ENCODE measurements at regions not wholly inside any gene's neighbourhood (a gene's known extent, or its start where the extent isn't known, plus 50 kb on each side); places are given as distances from the start of the nearest gene placed in this dataset.

DNA sequence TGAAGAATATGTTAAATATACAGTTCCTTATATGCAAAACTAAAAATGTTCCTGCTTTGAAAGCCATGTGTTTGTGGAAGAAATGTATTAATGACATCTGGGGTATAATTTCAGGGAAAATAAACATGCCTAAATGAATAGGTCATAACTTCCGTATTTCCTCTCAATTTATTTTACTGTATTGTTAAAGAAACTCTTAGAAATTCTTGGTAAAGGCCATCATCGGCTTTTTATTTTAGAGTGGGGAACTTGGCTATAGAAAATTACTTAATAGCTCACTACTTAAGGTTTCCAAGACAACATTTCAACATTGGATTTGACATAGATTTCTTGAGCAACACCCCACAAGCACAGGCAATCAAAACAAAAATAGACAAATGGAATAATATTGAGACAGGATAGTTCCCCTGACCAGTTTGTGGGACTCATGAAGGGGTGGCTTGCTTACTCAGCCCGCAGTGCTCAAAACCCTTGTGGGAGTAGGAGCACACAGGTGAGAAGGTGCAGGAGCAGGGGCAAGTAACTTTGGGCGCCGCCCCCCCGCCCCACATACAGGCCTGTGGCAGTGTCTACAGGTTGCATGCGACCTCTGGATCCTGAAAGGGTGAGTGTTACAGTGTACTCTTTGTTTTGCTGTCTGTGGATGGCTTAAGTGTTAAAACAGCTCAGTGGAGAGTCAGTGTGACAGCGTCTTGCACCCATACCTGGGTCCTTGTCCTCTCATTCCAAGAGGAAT, 891.4 kb upstream of the C9orf72 start:
- BruUV-seq (replicated peaks), result no TSS peak
- no peaks in the 10 kb centered on the region for H3K36me3 ChIP-seq (ENCODE audit: control insufficient read depth in 2 of 2, extremely low read depth in 1 of 2, insufficient read depth in 2 of 2, low read length in 2 of 2)
- dilution Hi-C loops (cut with MboI; ENCODE audit: extremely low pct_ligation_motif_present, low sequenced_read_pairs), result no loop called here

DNA sequence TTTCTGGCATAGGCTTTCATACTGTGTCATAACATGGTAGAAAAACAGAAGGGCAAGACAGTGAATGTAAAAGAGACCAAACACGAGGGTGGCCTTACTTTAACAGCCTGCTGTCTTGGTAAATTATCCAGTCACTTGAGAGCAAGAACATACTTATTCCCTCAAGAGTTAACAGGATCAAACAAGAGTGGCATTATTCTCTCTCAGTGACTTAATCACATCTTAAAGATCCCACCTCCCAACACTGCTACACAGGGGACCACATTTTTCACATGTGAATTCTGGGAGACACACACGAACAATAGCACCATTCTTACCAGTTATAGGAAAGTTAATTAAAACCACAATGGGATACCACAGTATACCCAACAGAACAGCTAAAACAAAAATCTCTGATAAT, 898.0 kb upstream of the C9orf72 start:
- Histone ChIP-seq H3K27me3 (ENCODE audit: control insufficient read depth in 2 of 2, insufficient read depth in 2 of 2, low read length in 2 of 2) (no peaks in the 10 kb centered on the region), H4K20me1 (replicated peaks; ENCODE audit: control insufficient read depth, extremely low read depth, insufficient read depth, low read length) (no peaks in the 10 kb centered on the region), H3K4me3 (replicated peaks in 1 of 3; ENCODE audit: insufficient read depth in 1 of 3, low read depth in 1 of 3, low read length in 3 of 3) (no peak overlapping the region), H3K4me2 (ENCODE audit: insufficient read depth, low read length) (no peak overlapping the region), H2AFZ (ENCODE audit: low read depth, low read length) (no peak overlapping the region), H3K9me3 (replicated peaks; ENCODE audit: control insufficient read depth, insufficient read depth, low read length) (no peaks in the 10 kb centered on the region), H3K36me3 (ENCODE audit: control insufficient read depth in 2 of 2, extremely low read depth in 1 of 2, insufficient read depth in 2 of 2, low read length in 2 of 2) (no peaks in the 10 kb centered on the region), H3K27ac (ENCODE audit: insufficient read depth, low read depth, low read length) (no peak overlapping the region), H3K79me2 (ENCODE audit: control insufficient read depth, insufficient read depth, low read length) (no peaks in the 10 kb centered on the region), H3K4me1 (ENCODE audit: control insufficient read depth, extremely low read depth, insufficient read depth, low read length) (no peaks in the 10 kb centered on the region), H3K9ac (replicated peaks; ENCODE audit: extremely low read depth, insufficient read depth, low read length) (no peak overlapping the region), H3K9me1 (replicated peaks; ENCODE audit: control insufficient read depth, extremely low read depth, insufficient read depth, low read length) (no peaks in the 10 kb centered on the region)
- no peak for TF ChIP-seq POLR2A (IDR thresholded peaks at IDR 0.05; ENCODE audit: low read depth, low read length)
- no peak for TF ChIP-seq GATA2 (IDR thresholded peaks at IDR 0.05; ENCODE audit: insufficient read depth, insufficient read length, low read depth, low read length)
- TF ChIP-seq, protein P1, sequence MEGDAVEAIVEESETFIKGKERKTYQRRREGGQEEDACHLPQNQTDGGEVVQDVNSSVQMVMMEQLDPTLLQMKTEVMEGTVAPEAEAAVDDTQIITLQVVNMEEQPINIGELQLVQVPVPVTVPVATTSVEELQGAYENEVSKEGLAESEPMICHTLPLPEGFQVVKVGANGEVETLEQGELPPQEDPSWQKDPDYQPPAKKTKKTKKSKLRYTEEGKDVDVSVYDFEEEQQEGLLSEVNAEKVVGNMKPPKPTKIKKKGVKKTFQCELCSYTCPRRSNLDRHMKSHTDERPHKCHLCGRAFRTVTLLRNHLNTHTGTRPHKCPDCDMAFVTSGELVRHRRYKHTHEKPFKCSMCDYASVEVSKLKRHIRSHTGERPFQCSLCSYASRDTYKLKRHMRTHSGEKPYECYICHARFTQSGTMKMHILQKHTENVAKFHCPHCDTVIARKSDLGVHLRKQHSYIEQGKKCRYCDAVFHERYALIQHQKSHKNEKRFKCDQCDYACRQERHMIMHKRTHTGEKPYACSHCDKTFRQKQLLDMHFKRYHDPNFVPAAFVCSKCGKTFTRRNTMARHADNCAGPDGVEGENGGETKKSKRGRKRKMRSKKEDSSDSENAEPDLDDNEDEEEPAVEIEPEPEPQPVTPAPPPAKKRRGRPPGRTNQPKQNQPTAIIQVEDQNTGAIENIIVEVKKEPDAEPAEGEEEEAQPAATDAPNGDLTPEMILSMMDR (IDR thresholded peaks at IDR 0.05; ENCODE audit: extremely low read depth in 1 of 2, insufficient read depth in 1 of 2, low read depth in 1 of 2, low read length in 2 of 2), result no peak
- TF ChIP-seq FOS (IDR thresholded peaks at IDR 0.05; ENCODE audit: borderline replicate concordance, insufficient read depth, low read length), result no peak
- TF ChIP-seq, protein P2, sequence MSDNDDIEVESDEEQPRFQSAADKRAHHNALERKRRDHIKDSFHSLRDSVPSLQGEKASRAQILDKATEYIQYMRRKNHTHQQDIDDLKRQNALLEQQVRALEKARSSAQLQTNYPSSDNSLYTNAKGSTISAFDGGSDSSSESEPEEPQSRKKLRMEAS (IDR thresholded peaks at IDR 0.05; ENCODE audit: insufficient read depth, insufficient read length), result no peak
- TF ChIP-seq POLR2AphosphoS5 (IDR thresholded peaks at IDR 0.05; ENCODE audit: insufficient read depth, low read depth, low read length), result no peak
- no peak for TF ChIP-seq JUN (IDR thresholded peaks at IDR 0.05; ENCODE audit: borderline replicate concordance, insufficient read depth, insufficient read length, low read depth)
- TF ChIP-seq EZH2 (IDR thresholded peaks at IDR 0.05; ENCODE audit: borderline replicate concordance, low read depth, low read length, severe bottlenecking), result no peak
- TF ChIP-seq MYC (IDR thresholded peaks at IDR 0.05; ENCODE audit: low read depth, low read length), result no peak
- FAIRE-seq, result no peak
- no peak for DNase-seq (ENCODE audit: low read depth, low spot score)
- ChIA-PET CTCF (no interaction called here), POLR2A (no interaction called here)
- dilution Hi-C loops (cut with MboI; ENCODE audit: extremely low pct_ligation_motif_present, low sequenced_read_pairs), result no loop called here
- intact Hi-C loops (cut with micrococcal nuclease), result no loop called here
- no TSS peak for BruUV-seq (replicated peaks)

More for the DNA sequence above, 891.4 kb upstream of the C9orf72 start:
- ChIA-PET POLR2A (no interaction called here), CTCF (no interaction called here)
- TF ChIP-seq GATA2 (IDR thresholded peaks at IDR 0.05; ENCODE audit: insufficient read depth, insufficient read length, low read depth, low read length) (no peak), POLR2AphosphoS5 (IDR thresholded peaks at IDR 0.05; ENCODE audit: insufficient read depth, low read depth, low read length) (no peak), MYC (IDR thresholded peaks at IDR 0.05; ENCODE audit: low read depth, low read length) (no peak), FOS (IDR thresholded peaks at IDR 0.05; ENCODE audit: borderline replicate concordance, insufficient read depth, low read length) (no peak), JUN (IDR thresholded peaks at IDR 0.05; ENCODE audit: borderline replicate concordance, insufficient read depth, insufficient read length, low read depth) (no peak), POLR2A (IDR thresholded peaks at IDR 0.05; ENCODE audit: low read depth, low read length) (no peak), EZH2 (IDR thresholded peaks at IDR 0.05; ENCODE audit: borderline replicate concordance, low read depth, low read length, severe bottlenecking) (no peak)
- TF ChIP-seq, protein P2 (IDR thresholded peaks at IDR 0.05; ENCODE audit: insufficient read depth, insufficient read length), result no peak
- Histone ChIP-seq H2AFZ (ENCODE audit: low read depth, low read length) (no peak overlapping the region), H3K9me1 (replicated peaks; ENCODE audit: control insufficient read depth, extremely low read depth, insufficient read depth, low read length) (no peaks in the 10 kb centered on the region), H3K79me2 (ENCODE audit: control insufficient read depth, insufficient read depth, low read length) (no peaks in the 10 kb centered on the region), H3K9me3 (replicated peaks; ENCODE audit: control insufficient read depth, insufficient read depth, low read length) (no peaks in the 10 kb centered on the region), H4K20me1 (replicated peaks; ENCODE audit: control insufficient read depth, extremely low read depth, insufficient read depth, low read length) (no peaks in the 10 kb centered on the region), H3K4me1 (ENCODE audit: control insufficient read depth, extremely low read depth, insufficient read depth, low read length) (no peaks in the 10 kb centered on the region), H3K27ac (ENCODE audit: insufficient read depth, low read depth, low read length) (no peak overlapping the region), H3K4me2 (ENCODE audit: insufficient read depth, low read length) (no peak overlapping the region), H3K4me3 (replicated peaks in 1 of 3; ENCODE audit: insufficient read depth in 1 of 3, low read depth in 1 of 3, low read length in 3 of 3) (no peak overlapping the region), H3K9ac (replicated peaks; ENCODE audit: extremely low read depth, insufficient read depth, low read length) (no peak overlapping the region), H3K27me3 (ENCODE audit: control insufficient read depth in 2 of 2, insufficient read depth in 2 of 2, low read length in 2 of 2) (no peaks in the 10 kb centered on the region)
- no peak for FAIRE-seq
- DNase-seq (ENCODE audit: low read depth, low spot score), result no peak
- intact Hi-C loops (cut with micrococcal nuclease), result no loop called here
